ENCODE measurements at regions not wholly inside any gene's neighbourhood (a gene's known extent, or its start where the extent isn't known, plus 50 kb on each side); places are given as distances from the start of the nearest gene placed in this dataset.

GRCh38 chr4:81522711-81523110, 51.0 kb upstream of the RASGEF1B start:
- DNase-seq (ENCODE audit: low read depth in 2 of 2, low spot score in 1 of 2), result no peak

- no peak for DNase-seq (ENCODE audit: low read depth in 2 of 2, low spot score in 1 of 2)
Observed at GRCh38 chr4:81521708-81522107, 50.0 kb upstream of the RASGEF1B start.

Data from stimulated activated CD8-positive, alpha-beta memory T cell treated with anti-CD3 and anti-CD28 coated beads, Interleukin-4, amount 100 ng/mL, for 4 hours (primary cell).